ENCODE measurements at regions not wholly inside any gene's neighbourhood (a gene's known extent, or its start where the extent isn't known, plus 50 kb on each side); places are given as distances from the start of the nearest gene placed in this dataset.
A peak's percentile ranks its signal among the peaks of the same experiment; 100 is the strongest.

DNA sequence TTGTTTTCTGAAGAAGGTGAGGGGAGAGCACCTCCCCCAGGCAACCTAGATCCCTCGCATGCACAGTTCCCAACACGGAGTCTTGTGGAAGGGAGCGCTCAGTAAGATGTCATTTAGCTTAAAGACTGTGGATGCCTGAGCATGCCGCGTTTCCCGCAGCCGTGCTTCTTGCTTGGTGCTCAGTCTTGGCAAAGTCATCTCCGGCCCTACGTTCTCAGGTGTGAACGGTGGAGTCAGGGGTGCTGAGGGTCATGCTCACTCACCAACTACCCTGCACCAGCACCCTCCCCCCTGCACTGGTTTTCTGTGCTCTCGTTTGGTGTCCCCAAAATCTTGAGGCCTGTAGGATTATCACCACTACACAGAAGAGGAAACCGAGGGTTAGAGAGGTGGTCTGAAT, 202.1 kb downstream of the RHOU start:
- Histone ChIP-seq H3K4me1 (ENCODE audit: control insufficient read depth in 1 of 2, insufficient read depth in 2 of 2, low read length in 2 of 2) (peaks cover 69% of the 10 kb centered on the region in 2 donors), H3K9ac (ENCODE audit: insufficient read depth, low read length, poor library complexity, severe bottlenecking) (no peak overlapping the region), H3K9me3 (replicated peaks in 1 of 2; ENCODE audit: control insufficient read depth in 1 of 2, insufficient read depth in 1 of 2, low read length in 2 of 2) (no peaks in the 10 kb centered on the region), H3K4me3 (replicated peaks in 1 of 3; ENCODE audit: low read depth in 2 of 3, low read length in 3 of 3) (no peak overlapping the region), H3K27me3 (ENCODE audit: control insufficient read depth in 2 of 2, insufficient read depth in 2 of 2, low read length in 2 of 2) (no peaks in the 10 kb centered on the region), H2AFZ (ENCODE audit: insufficient read depth, low read depth, low read length, poor library complexity, severe bottlenecking) (no peak overlapping the region), H3K27ac (ENCODE audit: low read depth in 1 of 2, low read length in 2 of 2) (no peak overlapping the region), H4K20me1 (ENCODE audit: insufficient read depth, low read length) (no peaks in the 10 kb centered on the region), H3K79me2 (ENCODE audit: insufficient read depth, low read length) (peaks cover 12% of the 10 kb centered on the region), H3K4me2 (replicated peaks; ENCODE audit: extremely low read depth, low read length, poor library complexity, severe bottlenecking) (no peak overlapping the region), H3K36me3 (replicated peaks in 1 of 2; ENCODE audit: control insufficient read depth in 1 of 2, insufficient read depth in 2 of 2, low read length in 2 of 2) (no peaks in the 10 kb centered on the region)
- Mint-ChIP-seq H3K9me3 (no peaks in the 10 kb centered on the region), H3K4me3 (no peak overlapping the region), H3K27me3 (ENCODE audit: low read depth in 3 of 3) (peaks cover 0 to 5% (median 1%) of the 10 kb centered on the region in 3 donors), H3K4me1 (peaks cover 76% of the 10 kb centered on the region), H3K27ac (peak overlapping the region in 4 of 7 donors; percentile 34 to 89 (median 74)), H3K36me3 (peaks cover 4% of the 10 kb centered on the region in 2 donors)
- intact Hi-C loops (cut with micrococcal nuclease) = loop anchor here (5.0 to 10.0 kb wide), 2 partner anchors 55 to 203 kb away; partner anchors contain the start of gene RHOU (in 1 of the 2)
- WGBS (ENCODE audit: insufficient coverage) = 95% methylated on average over 3 of the region's 12 CpGs
- no peak for DNase-seq
- TF ChIP-seq, protein P1, sequence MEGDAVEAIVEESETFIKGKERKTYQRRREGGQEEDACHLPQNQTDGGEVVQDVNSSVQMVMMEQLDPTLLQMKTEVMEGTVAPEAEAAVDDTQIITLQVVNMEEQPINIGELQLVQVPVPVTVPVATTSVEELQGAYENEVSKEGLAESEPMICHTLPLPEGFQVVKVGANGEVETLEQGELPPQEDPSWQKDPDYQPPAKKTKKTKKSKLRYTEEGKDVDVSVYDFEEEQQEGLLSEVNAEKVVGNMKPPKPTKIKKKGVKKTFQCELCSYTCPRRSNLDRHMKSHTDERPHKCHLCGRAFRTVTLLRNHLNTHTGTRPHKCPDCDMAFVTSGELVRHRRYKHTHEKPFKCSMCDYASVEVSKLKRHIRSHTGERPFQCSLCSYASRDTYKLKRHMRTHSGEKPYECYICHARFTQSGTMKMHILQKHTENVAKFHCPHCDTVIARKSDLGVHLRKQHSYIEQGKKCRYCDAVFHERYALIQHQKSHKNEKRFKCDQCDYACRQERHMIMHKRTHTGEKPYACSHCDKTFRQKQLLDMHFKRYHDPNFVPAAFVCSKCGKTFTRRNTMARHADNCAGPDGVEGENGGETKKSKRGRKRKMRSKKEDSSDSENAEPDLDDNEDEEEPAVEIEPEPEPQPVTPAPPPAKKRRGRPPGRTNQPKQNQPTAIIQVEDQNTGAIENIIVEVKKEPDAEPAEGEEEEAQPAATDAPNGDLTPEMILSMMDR (IDR thresholded peaks at IDR 0.05) = no peak

GRCh38 chr1:228937851-228938536, 202.7 kb downstream of the RHOU start:
- peak overlapping the region; percentile 80 to 92 (median 87) for H3K27ac Mint-ChIP-seq
- intact Hi-C loops (cut with micrococcal nuclease) = loop anchor here (5.0 to 10.0 kb wide), 2 partner anchors 54 to 203 kb away; partner anchors contain the start of gene RHOU (in 1 of the 2)
- Histone ChIP-seq H2AFZ (ENCODE audit: insufficient read depth, low read depth, low read length, poor library complexity, severe bottlenecking) (peak overlapping the region; percentile 68), H4K20me1 (ENCODE audit: insufficient read depth, low read length) (no peaks in the 10 kb centered on the region), H3K4me3 (replicated peaks in 1 of 3; ENCODE audit: low read depth in 2 of 3, low read length in 3 of 3) (peak overlapping the region in 1 of 3 experiments; percentile 38), H3K4me1 (ENCODE audit: control insufficient read depth in 1 of 2, insufficient read depth in 2 of 2, low read length in 2 of 2) (peaks cover 71 to 76% of the 10 kb centered on the region in 2 donors), H3K36me3 (replicated peaks in 1 of 2; ENCODE audit: control insufficient read depth in 1 of 2, insufficient read depth in 2 of 2, low read length in 2 of 2) (no peaks in the 10 kb centered on the region), H3K9me3 (replicated peaks in 1 of 2; ENCODE audit: control insufficient read depth in 1 of 2, insufficient read depth in 1 of 2, low read length in 2 of 2) (no peaks in the 10 kb centered on the region), H3K27ac (ENCODE audit: low read depth in 1 of 2, low read length in 2 of 2) (peak overlapping the region; percentile 61 to 77), H3K9ac (ENCODE audit: insufficient read depth, low read length, poor library complexity, severe bottlenecking) (no peak overlapping the region), H3K4me2 (replicated peaks; ENCODE audit: extremely low read depth, low read length, poor library complexity, severe bottlenecking) (peak overlapping the region; percentile 62), H3K79me2 (ENCODE audit: insufficient read depth, low read length) (peaks cover 12% of the 10 kb centered on the region), H3K27me3 (ENCODE audit: control insufficient read depth in 2 of 2, insufficient read depth in 2 of 2, low read length in 2 of 2) (no peaks in the 10 kb centered on the region)
- H3K4me1 Mint-ChIP-seq = peaks cover 78% of the 10 kb centered on the region
- no peaks in the 10 kb centered on the region for H3K9me3 Mint-ChIP-seq
- peak in 2 of 3 donors; percentile 23 for DNase-seq
- TF ChIP-seq, protein P1 (IDR thresholded peaks at IDR 0.05) = no peak
- H3K27me3 Mint-ChIP-seq (ENCODE audit: low read depth in 3 of 3) = peaks cover 0 to 5% (median 1%) of the 10 kb centered on the region in 3 donors
- peak overlapping the region; percentile 52 to 78 for H3K4me3 Mint-ChIP-seq
- 56% methylated on average over 9 of the region's 14 CpGs for WGBS (ENCODE audit: insufficient coverage)
- H3K36me3 Mint-ChIP-seq = peaks cover 3 to 6% of the 10 kb centered on the region in 2 donors

All from CD14-positive monocyte (primary cell).